OCI-LY7 (cell line): ENCODE measurements at regions not wholly inside any gene's neighbourhood (a gene's known extent, or its start where the extent isn't known, plus 50 kb on each side); places are given as distances from the start of the nearest gene placed in this dataset.

Experiments used
- EZH2phosphoT487 ChIP-seq: fragments of 200-600 bp; sonication (generic); IDR thresholded peaks from 2 replicates; pipeline ENCODE4 v1.6.1; 2018; ENCODE audit warnings: low read depth, borderline replicate concordance, mild to moderate bottlenecking, mixed run types, antibody characterized with exemption, low read length, moderate library complexity, mixed read lengths
- TF ChIP-seq, protein P1 (sequence below): fragments of 200-600 bp; sonication (generic); conservative IDR thresholded peaks from 2 replicates; pipeline ENCODE4 v1.5.1; 2014; ENCODE audit warnings: mild to moderate bottlenecking, antibody characterized with exemption, low read length, moderate library complexity, mixed read lengths

DNA sequence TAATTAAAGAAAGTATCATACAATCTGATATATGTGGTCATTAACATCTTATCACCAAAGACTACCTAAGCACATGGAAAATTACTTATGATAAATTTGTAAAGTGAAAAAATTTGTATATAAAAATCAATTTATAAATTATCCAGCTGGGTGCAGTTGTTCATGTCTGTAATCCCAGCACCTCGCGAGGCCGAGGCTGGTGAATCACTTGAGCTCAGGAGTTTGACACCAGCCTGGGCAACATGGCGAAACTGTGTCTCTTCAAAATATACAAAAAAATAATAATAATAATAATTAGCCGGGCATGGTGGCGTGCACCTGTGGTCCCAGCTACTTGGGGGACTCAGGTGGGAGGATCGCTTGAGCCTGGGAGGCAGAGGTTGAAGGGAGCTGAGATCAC lies 82.8 kb upstream of the SYT6 start:
- TF ChIP-seq, protein P1, sequence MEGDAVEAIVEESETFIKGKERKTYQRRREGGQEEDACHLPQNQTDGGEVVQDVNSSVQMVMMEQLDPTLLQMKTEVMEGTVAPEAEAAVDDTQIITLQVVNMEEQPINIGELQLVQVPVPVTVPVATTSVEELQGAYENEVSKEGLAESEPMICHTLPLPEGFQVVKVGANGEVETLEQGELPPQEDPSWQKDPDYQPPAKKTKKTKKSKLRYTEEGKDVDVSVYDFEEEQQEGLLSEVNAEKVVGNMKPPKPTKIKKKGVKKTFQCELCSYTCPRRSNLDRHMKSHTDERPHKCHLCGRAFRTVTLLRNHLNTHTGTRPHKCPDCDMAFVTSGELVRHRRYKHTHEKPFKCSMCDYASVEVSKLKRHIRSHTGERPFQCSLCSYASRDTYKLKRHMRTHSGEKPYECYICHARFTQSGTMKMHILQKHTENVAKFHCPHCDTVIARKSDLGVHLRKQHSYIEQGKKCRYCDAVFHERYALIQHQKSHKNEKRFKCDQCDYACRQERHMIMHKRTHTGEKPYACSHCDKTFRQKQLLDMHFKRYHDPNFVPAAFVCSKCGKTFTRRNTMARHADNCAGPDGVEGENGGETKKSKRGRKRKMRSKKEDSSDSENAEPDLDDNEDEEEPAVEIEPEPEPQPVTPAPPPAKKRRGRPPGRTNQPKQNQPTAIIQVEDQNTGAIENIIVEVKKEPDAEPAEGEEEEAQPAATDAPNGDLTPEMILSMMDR: no peak
- TF ChIP-seq EZH2phosphoT487: no peak
